Upper lobe of left lung (tissue), 6 donors: ENCODE measurements at regions not wholly inside any gene's neighbourhood (a gene's known extent, or its start where the extent isn't known, plus 50 kb on each side); places are given as distances from the start of the nearest gene placed in this dataset.
"Not testable (repeated sequence)": the region's sequence is repeated elsewhere in the genome, so short reads cannot be mapped to it uniquely, and the experiment has no call there.

Experiments
- ATAC-seq, 2 donors: fragments of 200-7000 bp; cut with Tn5 transposase; one replicate each; pipeline ENCODE4 v1.9.1; 2022; ENCODE audit warnings: mild to moderate bottlenecking in 2 of 2, moderate library complexity in 2 of 2; ENCODE audit not compliant: low FRiP score in 2 of 2
- DNase-seq, 2 donors: peaks; one replicate each; pipeline ENCODE4 v3.0.0-alpha.2; 2019 to 2020
- H3K27ac ChIP-seq, 4 donors: fragments of 200-600 bp; sonication (generic); one replicate each; pipeline ENCODE4 v1.5.1; 2016 to 2019
- H3K27me3 ChIP-seq, 4 donors: fragments of 200-600 bp; sonication (generic); one replicate each; pipeline ENCODE4 v1.5.1; 2017 to 2019
- H3K36me3 ChIP-seq, 4 donors: fragments of 200-600 bp; sonication (generic); one replicate each; pipeline ENCODE4 v1.5.1; 2016 to 2019
- H3K4me1 ChIP-seq, 4 donors: fragments of 200-600 bp; sonication (generic); one replicate each; pipeline ENCODE4 v1.5.1; 2018 to 2019
- H3K4me3 ChIP-seq, 4 donors: fragments of 200-600 bp; sonication (generic); one replicate each; pipeline ENCODE4 v1.5.1; 2017 to 2019; ENCODE audit warnings: mild to moderate bottlenecking in 2 of 4, moderate library complexity in 1 of 4
- H3K9me3 ChIP-seq, 4 donors: fragments of 200-600 bp; sonication (generic); one replicate each; pipeline ENCODE4 v1.5.1; 2018 to 2019
- CTCF ChIP-seq, 6 experiments: fragments of 450-650 bp in 4 of 6; fragments of 200-600 bp in 2 of 6; sonication (generic) in 2 of 6; IDR thresholded peaks; one replicate each; pipeline ENCODE4 v1.5.1; 2016 to 2019; ENCODE audit warnings: antibody characterized with exemption in 6 of 6
- EP300 ChIP-seq, 4 donors: sonication (generic); formaldehyde crosslinking; IDR thresholded peaks; one replicate each; pipeline ENCODE4 v1.5.1; 2017; ENCODE audit warnings: antibody characterized with exemption in 4 of 4, control low read depth in 2 of 4
- POLR2A ChIP-seq, 4 donors: fragments of 450-650 bp; IDR thresholded peaks; one replicate each; pipeline ENCODE4 v1.5.1; 2016 to 2017; ENCODE audit warnings: antibody characterized with exemption in 4 of 4, mild to moderate bottlenecking in 2 of 4
- POLR2AphosphoS5 ChIP-seq, 2 donors: sonication (generic); formaldehyde crosslinking; IDR thresholded peaks; one replicate each; pipeline ENCODE4 v1.5.1; 2017; ENCODE audit warnings: antibody characterized with exemption in 2 of 2
- WGBS, 2 donors: methylation state at CpG; one replicate each; pipeline ENCODE4 v1.1.5; 2017 to 2018; 5-methylcytosine and 5-hydroxymethylcytosine counted together
- donor health status: DM: no; HTN: no; CAD: no; lungs with moderate emphysema.
- donor health status: DM: no; HTN: yes; CAD: no; lungs with severe emphysema.

- no peaks in the 10 kb centered on the region for H3K27me3 ChIP-seq
- DNase-seq: no peak
- H3K9me3 ChIP-seq: peaks cover 0 to 4% (median 0%) of the 10 kb centered on the region in 4 donors
- WGBS, 2 donors: 77% methylated on average over 4 of the region's 4 CpGs
- no peak overlapping the region for H3K27ac ChIP-seq
- no peak overlapping the region for H3K4me3 ChIP-seq
- H3K36me3 ChIP-seq: no peaks in the 10 kb centered on the region
- no peak for ATAC-seq
- TF ChIP-seq CTCF (IDR thresholded peaks at IDR 0.05) (no peak), POLR2A (IDR thresholded peaks at IDR 0.05) (no peak), POLR2AphosphoS5 (IDR thresholded peaks at IDR 0.05) (no peak), EP300 (IDR thresholded peaks at IDR 0.05) (no peak)
- no peaks in the 10 kb centered on the region for H3K4me1 ChIP-seq
Observed at GRCh38 chr7:119640326-119640725, 632.6 kb upstream of the KCND2 start.

GRCh38 chr7:119640861-119641260 lies 632.1 kb upstream of the KCND2 start:
- H3K4me3 ChIP-seq: no peak overlapping the region
- no peaks in the 10 kb centered on the region for H3K27me3 ChIP-seq
- TF ChIP-seq CTCF (IDR thresholded peaks at IDR 0.05): no peak
- no peaks in the 10 kb centered on the region for H3K36me3 ChIP-seq
- WGBS, 2 donors: 72 to 80% methylated on average over 4 of the region's 4 CpGs
- H3K27ac ChIP-seq: no peak overlapping the region
- H3K4me1 ChIP-seq: no peaks in the 10 kb centered on the region
- H3K9me3 ChIP-seq: peaks cover 0 to 4% (median 0%) of the 10 kb centered on the region in 4 donors
- DNase-seq (no peak), ATAC-seq (no peak)

- no peak overlapping the region for H3K27ac ChIP-seq
- TF ChIP-seq POLR2A (IDR thresholded peaks at IDR 0.05) (no peak), POLR2AphosphoS5 (IDR thresholded peaks at IDR 0.05) (no peak), CTCF (IDR thresholded peaks at IDR 0.05) (no peak), EP300 (IDR thresholded peaks at IDR 0.05) (no peak)
- DNase-seq (no peak), ATAC-seq (no peak)
- no peaks in the 10 kb centered on the region for H3K36me3 ChIP-seq
- 85 to 90% methylated on average over 6 of the region's 6 CpGs for WGBS, 2 donors
- H3K4me1 ChIP-seq: no peaks in the 10 kb centered on the region
- no peak overlapping the region for H3K4me3 ChIP-seq
- no peaks in the 10 kb centered on the region for H3K27me3 ChIP-seq
- H3K9me3 ChIP-seq: no peaks in the 10 kb centered on the region
Observed at GRCh38 chr7:119643558-119643957, 629.4 kb upstream of the KCND2 start.

- Histone ChIP-seq H3K9me3 (no peaks in the 10 kb centered on the region), H3K4me3 (no peak overlapping the region), H3K4me1 (no peaks in the 10 kb centered on the region), H3K27me3 (no peaks in the 10 kb centered on the region), H3K36me3 (no peaks in the 10 kb centered on the region), H3K27ac (no peak overlapping the region)
- no peak for TF ChIP-seq CTCF (IDR thresholded peaks at IDR 0.05)
- TF ChIP-seq EP300 (IDR thresholded peaks at IDR 0.05): no peak
- TF ChIP-seq POLR2AphosphoS5 (IDR thresholded peaks at IDR 0.05): no peak
- TF ChIP-seq POLR2A (IDR thresholded peaks at IDR 0.05): no peak
- no peak for DNase-seq
- WGBS, 2 donors: 61% methylated on average over 1 of the region's 1 CpG
- no peak for ATAC-seq
Observed at GRCh38 chr7:119647286-119647685, 625.7 kb upstream of the KCND2 start.

- not testable (repeated sequence) for H3K4me1 ChIP-seq, H3K27ac ChIP-seq, ATAC-seq, H3K9me3 ChIP-seq, H3K36me3 ChIP-seq, H3K4me3 ChIP-seq, DNase-seq, H3K27me3 ChIP-seq
- WGBS, 2 donors: 65 to 74% methylated on average over 3 of the region's 3 CpGs
Observed at GRCh38 chr7:119648752-119649151, 624.2 kb upstream of the KCND2 start.
